HepG2 (cell line): ENCODE measurements at regions not wholly inside any gene's neighbourhood (a gene's known extent, or its start where the extent isn't known, plus 50 kb on each side); places are given as distances from the start of the nearest gene placed in this dataset.

ENCODE experiments used
- HMGA1 ChIP-seq: sonication (generic); formaldehyde crosslinking; conservative IDR thresholded peaks from 2 replicates; pipeline ENCODE4 v1.4.0; 2020; ENCODE audit warnings: missing genetic modification reagents
- MAFG ChIP-seq: sonication (generic); formaldehyde crosslinking; IDR thresholded peaks from 2 replicates; pipeline ENCODE4 v1.5.1; 2020; ENCODE audit warnings: mild to moderate bottlenecking, missing genetic modification reagents
- TRIM24 ChIP-seq: sonication (generic); formaldehyde crosslinking; IDR thresholded peaks from 2 replicates; pipeline ENCODE4 v1.8.0; 2022; ENCODE audit warnings: mild to moderate bottlenecking, missing genetic modification reagents

DNA sequence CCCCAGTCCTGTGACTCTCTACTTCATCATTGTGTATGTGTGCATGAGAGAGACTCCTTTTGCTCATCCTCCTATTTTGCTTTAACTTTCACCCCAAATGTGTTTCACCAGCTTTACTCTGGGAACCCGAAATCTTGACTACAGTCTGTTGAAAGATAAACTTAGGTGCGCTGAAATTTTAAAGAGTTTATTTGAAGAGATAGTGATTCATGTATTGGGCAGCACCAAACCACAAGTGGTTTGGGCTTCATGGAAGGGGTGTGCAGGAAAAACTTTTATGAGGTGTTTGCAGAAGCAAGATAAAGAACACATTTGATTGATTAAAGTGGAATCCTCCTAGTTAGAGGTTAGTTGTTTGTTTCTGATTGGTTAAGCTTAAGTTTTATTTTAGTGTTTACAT, 50.8 kb upstream of the RFC3 start (continued):
- TF ChIP-seq MAFG = no peak
- TF ChIP-seq TRIM24 (CRISPR knock-in tag) = no peak
- TF ChIP-seq HMGA1 = no peak
